A673 (cell line): ENCODE measurements at regions not wholly inside any gene's neighbourhood (a gene's known extent, or its start where the extent isn't known, plus 50 kb on each side); places are given as distances from the start of the nearest gene placed in this dataset.

Source experiments
- EZH2 ChIP-seq: fragments of 200-600 bp; sonication (generic); IDR thresholded peaks from 2 replicates; pipeline ENCODE4 v1.6.1; 2017; ENCODE audit warnings: borderline replicate concordance, low read depth, mild to moderate bottlenecking, mixed read lengths, antibody characterized with exemption, low read length; ENCODE audit not compliant: poor library complexity, severe bottlenecking
- TF ChIP-seq, protein P1 (sequence below): fragments of 300-800, 200-600 bp; sonication (generic); conservative IDR thresholded peaks from 2 replicates; pipeline ENCODE4 v1.5.1; 2017; ENCODE audit warnings: low read depth, mild to moderate bottlenecking, antibody characterized with exemption, low read length, moderate library complexity, mixed read lengths

DNA sequence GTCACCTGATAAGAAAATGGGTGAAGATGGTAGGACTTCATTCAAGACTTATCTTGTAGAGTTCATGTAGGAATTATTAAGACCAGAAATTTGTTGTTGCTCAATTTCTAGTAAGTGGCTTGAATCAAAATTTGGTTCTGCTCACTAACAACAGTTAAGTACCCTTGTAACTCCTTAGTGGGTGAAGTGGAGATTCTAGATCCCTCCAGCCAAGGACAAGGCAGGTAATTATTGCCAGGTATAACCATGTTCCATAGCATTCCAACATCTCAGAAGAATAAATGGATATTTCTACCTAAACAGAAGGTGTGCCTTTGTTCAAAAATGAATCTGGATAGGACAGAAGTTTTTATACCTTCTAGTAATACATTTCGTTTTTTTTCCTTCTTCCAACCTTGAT, 282.3 kb downstream of the DUSP10 start:
- TF ChIP-seq, protein P1, sequence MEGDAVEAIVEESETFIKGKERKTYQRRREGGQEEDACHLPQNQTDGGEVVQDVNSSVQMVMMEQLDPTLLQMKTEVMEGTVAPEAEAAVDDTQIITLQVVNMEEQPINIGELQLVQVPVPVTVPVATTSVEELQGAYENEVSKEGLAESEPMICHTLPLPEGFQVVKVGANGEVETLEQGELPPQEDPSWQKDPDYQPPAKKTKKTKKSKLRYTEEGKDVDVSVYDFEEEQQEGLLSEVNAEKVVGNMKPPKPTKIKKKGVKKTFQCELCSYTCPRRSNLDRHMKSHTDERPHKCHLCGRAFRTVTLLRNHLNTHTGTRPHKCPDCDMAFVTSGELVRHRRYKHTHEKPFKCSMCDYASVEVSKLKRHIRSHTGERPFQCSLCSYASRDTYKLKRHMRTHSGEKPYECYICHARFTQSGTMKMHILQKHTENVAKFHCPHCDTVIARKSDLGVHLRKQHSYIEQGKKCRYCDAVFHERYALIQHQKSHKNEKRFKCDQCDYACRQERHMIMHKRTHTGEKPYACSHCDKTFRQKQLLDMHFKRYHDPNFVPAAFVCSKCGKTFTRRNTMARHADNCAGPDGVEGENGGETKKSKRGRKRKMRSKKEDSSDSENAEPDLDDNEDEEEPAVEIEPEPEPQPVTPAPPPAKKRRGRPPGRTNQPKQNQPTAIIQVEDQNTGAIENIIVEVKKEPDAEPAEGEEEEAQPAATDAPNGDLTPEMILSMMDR: no peak
- TF ChIP-seq EZH2: no peak
